WTC11 (cell line): ENCODE measurements at regions not wholly inside any gene's neighbourhood (a gene's known extent, or its start where the extent isn't known, plus 50 kb on each side); places are given as distances from the start of the nearest gene placed in this dataset.

Source experiments
- CBFB ChIP-seq: sonication (generic); formaldehyde crosslinking; IDR thresholded peaks from 2 replicates; pipeline ENCODE4 v1.8.1; 2022; ENCODE audit warnings: mild to moderate bottlenecking, low read depth, missing genetic modification reagents
- CREB1 ChIP-seq: sonication (generic); formaldehyde crosslinking; IDR thresholded peaks from 2 replicates; pipeline ENCODE4 v1.8.0; 2023; ENCODE audit warnings: mild to moderate bottlenecking, missing genetic modification reagents
- CREM ChIP-seq: sonication (generic); formaldehyde crosslinking; IDR thresholded peaks from 2 replicates; pipeline ENCODE4 v1.8.1; 2022; ENCODE audit warnings: mild to moderate bottlenecking, missing genetic modification reagents, moderate library complexity
- HMGA2 ChIP-seq: fragments of 250-450 bp; sonication (Bioruptor Pico); IDR thresholded peaks from 2 replicates; pipeline ENCODE4 v1.4.0; 2021; ENCODE audit warnings: mild to moderate bottlenecking, moderate library complexity
- JUN ChIP-seq: sonication (generic); formaldehyde crosslinking; IDR thresholded peaks from 2 replicates; pipeline ENCODE4 v1.8.0; 2023; ENCODE audit warnings: mild to moderate bottlenecking, missing genetic modification reagents
- NFYB ChIP-seq: sonication (generic); formaldehyde crosslinking; conservative IDR thresholded peaks from 2 replicates; pipeline ENCODE4 v1.8.0; 2022; ENCODE audit warnings: low read depth, missing genetic modification reagents
- USF1 ChIP-seq: sonication (generic); formaldehyde crosslinking; IDR thresholded peaks from 2 replicates; pipeline ENCODE4 v1.8.0; 2022; ENCODE audit warnings: mild to moderate bottlenecking, missing genetic modification reagents
- USF2 ChIP-seq: sonication (generic); formaldehyde crosslinking; IDR thresholded peaks from 2 replicates; pipeline ENCODE4 v1.8.1; 2023; ENCODE audit warnings: mild to moderate bottlenecking, missing genetic modification reagents, moderate library complexity
- TF ChIP-seq, protein P1 (sequence below): fragments of 200-600 bp; IDR thresholded peaks from 2 replicates; pipeline ENCODE4 v1.8.0; 2022; ENCODE audit warnings: antibody characterized with exemption
- TF ChIP-seq, protein P2 (sequence below): sonication (generic); formaldehyde crosslinking; IDR thresholded peaks from 2 replicates; pipeline ENCODE4 v1.8.1; 2023; ENCODE audit warnings: mild to moderate bottlenecking, missing genetic modification reagents
- TF ChIP-seq, protein P3 (sequence below): fragments of 250-450 bp; sonication (Bioruptor Pico); IDR thresholded peaks from 2 replicates; pipeline ENCODE4 v2.1.2; 2022; ENCODE audit warnings: mild to moderate bottlenecking, moderate library complexity
- TF ChIP-seq, protein P4 (sequence below): fragments of 250-450 bp; sonication (Bioruptor Pico); IDR thresholded peaks from 2 replicates; pipeline ENCODE4 v1.9.0; 2021; ENCODE audit warnings: mild to moderate bottlenecking
- TF ChIP-seq, protein P5 (sequence below): sonication (generic); formaldehyde crosslinking; IDR thresholded peaks from 2 replicates; pipeline ENCODE4 v1.8.1; 2022; ENCODE audit warnings: missing genetic modification reagents, borderline replicate concordance

DNA sequence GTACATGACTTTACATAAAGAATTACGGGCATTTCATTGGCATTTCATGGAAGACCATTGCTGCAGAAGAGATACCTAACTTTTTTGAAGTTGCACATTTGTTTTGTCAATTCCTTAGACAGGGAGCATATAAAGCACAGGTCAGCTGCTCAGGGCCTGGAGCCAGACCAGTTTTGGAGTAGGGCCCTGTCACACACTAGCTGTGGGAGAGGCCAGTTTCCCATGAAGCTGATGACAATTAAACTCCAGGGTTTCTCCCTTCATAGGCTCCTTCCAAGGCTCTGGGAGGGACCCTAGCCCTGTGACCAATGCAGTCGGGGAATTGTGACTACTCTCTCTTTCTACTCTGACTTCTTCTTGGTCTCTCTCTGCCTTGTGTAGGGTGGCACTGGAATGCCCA, 107.3 kb upstream of the SELENOK start:
- TF ChIP-seq, protein P1, sequence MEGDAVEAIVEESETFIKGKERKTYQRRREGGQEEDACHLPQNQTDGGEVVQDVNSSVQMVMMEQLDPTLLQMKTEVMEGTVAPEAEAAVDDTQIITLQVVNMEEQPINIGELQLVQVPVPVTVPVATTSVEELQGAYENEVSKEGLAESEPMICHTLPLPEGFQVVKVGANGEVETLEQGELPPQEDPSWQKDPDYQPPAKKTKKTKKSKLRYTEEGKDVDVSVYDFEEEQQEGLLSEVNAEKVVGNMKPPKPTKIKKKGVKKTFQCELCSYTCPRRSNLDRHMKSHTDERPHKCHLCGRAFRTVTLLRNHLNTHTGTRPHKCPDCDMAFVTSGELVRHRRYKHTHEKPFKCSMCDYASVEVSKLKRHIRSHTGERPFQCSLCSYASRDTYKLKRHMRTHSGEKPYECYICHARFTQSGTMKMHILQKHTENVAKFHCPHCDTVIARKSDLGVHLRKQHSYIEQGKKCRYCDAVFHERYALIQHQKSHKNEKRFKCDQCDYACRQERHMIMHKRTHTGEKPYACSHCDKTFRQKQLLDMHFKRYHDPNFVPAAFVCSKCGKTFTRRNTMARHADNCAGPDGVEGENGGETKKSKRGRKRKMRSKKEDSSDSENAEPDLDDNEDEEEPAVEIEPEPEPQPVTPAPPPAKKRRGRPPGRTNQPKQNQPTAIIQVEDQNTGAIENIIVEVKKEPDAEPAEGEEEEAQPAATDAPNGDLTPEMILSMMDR: no peak
- no peak for TF ChIP-seq NFYB
- no peak for TF ChIP-seq HMGA2
- no peak for TF ChIP-seq JUN (CRISPR knock-in tag)
- no peak for TF ChIP-seq CREM (CRISPR knock-in tag)
- TF ChIP-seq, protein P2, sequence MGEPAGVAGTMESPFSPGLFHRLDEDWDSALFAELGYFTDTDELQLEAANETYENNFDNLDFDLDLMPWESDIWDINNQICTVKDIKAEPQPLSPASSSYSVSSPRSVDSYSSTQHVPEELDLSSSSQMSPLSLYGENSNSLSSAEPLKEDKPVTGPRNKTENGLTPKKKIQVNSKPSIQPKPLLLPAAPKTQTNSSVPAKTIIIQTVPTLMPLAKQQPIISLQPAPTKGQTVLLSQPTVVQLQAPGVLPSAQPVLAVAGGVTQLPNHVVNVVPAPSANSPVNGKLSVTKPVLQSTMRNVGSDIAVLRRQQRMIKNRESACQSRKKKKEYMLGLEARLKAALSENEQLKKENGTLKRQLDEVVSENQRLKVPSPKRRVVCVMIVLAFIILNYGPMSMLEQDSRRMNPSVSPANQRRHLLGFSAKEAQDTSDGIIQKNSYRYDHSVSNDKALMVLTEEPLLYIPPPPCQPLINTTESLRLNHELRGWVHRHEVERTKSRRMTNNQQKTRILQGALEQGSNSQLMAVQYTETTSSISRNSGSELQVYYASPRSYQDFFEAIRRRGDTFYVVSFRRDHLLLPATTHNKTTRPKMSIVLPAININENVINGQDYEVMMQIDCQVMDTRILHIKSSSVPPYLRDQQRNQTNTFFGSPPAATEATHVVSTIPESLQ (CRISPR knock-in tag): no peak
- no peak for TF ChIP-seq CBFB (CRISPR knock-in tag)
- TF ChIP-seq USF1 (CRISPR knock-in tag): no peak
- TF ChIP-seq, protein P3, sequence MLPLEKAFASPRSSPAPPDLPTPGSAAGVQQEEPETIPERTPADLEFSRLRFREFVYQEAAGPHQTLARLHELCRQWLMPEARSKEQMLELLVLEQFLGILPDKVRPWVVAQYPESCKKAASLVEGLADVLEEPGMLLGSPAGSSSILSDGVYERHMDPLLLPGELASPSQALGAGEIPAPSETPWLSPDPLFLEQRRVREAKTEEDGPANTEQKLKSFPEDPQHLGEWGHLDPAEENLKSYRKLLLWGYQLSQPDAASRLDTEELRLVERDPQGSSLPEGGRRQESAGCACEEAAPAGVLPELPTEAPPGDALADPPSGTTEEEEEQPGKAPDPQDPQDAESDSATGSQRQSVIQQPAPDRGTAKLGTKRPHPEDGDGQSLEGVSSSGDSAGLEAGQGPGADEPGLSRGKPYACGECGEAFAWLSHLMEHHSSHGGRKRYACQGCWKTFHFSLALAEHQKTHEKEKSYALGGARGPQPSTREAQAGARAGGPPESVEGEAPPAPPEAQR (CRISPR knock-in tag): no peak
- TF ChIP-seq USF2 (CRISPR knock-in tag): no peak
- TF ChIP-seq, protein P4, sequence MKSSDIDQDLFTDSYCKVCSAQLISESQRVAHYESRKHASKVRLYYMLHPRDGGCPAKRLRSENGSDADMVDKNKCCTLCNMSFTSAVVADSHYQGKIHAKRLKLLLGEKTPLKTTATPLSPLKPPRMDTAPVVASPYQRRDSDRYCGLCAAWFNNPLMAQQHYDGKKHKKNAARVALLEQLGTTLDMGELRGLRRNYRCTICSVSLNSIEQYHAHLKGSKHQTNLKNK (CRISPR knock-in tag): no peak
- TF ChIP-seq CREB1 (CRISPR knock-in tag): no peak
- TF ChIP-seq, protein P5, sequence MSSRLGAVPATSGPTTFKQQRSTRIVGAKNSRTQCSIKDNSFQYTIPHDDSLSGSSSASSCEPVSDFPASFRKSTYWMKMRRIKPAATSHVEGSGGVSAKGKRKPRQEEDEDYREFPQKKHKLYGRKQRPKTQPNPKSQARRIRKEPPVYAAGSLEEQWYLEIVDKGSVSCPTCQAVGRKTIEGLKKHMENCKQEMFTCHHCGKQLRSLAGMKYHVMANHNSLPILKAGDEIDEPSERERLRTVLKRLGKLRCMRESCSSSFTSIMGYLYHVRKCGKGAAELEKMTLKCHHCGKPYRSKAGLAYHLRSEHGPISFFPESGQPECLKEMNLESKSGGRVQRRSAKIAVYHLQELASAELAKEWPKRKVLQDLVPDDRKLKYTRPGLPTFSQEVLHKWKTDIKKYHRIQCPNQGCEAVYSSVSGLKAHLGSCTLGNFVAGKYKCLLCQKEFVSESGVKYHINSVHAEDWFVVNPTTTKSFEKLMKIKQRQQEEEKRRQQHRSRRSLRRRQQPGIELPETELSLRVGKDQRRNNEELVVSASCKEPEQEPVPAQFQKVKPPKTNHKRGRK: no peak
